Epithelial cell of prostate (primary cell): ENCODE measurements at regions not wholly inside any gene's neighbourhood (a gene's known extent, or its start where the extent isn't known, plus 50 kb on each side); places are given as distances from the start of the nearest gene placed in this dataset.

Experiments used
- DNase-seq: peaks from one replicate; pipeline ENCODE4 v3.0.0-alpha.2; 2011; ENCODE audit warnings: low read depth, low spot score
- H3K27ac ChIP-seq: fragments of 450-650 bp; 2 replicates; pipeline ENCODE4 v1.5.1; 2017; ENCODE audit warnings: mild to moderate bottlenecking

DNA sequence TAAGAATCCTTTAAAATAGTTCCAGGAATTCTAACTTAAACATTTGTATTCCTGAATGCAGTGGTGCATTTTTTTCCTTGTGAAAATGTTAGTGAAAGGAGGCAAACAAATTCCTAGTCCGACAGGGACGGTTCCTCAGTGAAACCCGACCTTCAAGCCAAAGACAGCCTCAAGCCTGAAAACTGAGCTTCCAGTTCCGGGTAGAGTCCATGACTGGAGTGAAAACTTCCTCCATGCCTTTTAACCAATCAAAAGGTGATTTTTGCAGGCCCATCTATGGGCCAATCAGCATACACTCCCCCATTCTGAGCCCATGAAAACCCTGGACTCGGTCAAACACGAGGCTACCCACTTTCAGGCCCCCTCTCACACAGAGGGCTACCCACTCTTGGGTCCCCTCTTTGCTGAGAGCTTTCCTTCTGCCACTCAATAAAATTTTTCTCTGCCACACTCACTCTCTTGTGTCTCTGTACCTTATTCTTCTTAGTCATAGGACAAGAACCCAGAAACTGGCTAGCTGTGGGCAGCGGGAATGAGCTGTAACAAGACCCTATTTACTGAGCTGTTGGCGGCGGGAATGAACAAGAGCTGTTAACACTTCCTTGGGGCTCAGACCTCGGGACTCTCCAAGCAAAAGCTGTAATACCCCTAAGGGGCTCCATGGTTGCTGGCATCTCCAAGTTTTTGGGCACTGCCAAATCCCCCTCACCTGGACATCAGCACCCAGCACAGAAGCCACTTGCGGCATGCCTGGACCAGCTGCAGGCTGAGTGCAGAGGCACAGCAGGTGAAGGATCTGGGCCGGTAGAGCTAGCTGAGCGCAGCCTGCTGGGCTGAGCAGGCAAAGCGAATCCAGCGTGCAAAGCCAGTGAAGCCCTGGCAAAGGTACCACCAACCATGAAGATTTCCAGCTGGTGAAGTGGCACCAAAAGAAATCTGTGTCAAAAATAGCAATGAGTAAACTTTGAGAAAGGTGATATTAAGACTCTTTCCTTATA, 598.8 kb downstream of the MCTP2 start:
- H3K27ac ChIP-seq, result no peak overlapping the region
- no peak for DNase-seq

DNA sequence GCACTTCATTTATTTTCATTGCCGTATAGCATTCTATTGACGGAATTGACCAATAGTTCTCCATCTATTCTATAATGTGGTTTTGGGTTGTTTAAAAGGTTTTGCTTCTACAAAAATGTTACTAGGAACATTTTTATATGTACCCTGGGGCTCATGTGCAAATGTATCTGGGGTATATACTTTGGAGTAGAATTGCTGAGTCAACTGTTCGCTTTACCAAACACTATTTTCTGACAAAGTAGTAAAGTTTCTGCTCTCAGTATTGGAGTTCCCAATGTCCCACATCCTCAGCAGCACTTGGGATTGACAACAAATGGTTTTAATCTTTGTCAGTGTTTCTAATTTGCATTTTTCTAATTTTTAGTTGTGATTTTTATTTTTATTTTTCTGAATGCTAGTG, 602.6 kb downstream of the MCTP2 start:
- no peak for DNase-seq
- H3K27ac ChIP-seq, result no peak overlapping the region

DNA sequence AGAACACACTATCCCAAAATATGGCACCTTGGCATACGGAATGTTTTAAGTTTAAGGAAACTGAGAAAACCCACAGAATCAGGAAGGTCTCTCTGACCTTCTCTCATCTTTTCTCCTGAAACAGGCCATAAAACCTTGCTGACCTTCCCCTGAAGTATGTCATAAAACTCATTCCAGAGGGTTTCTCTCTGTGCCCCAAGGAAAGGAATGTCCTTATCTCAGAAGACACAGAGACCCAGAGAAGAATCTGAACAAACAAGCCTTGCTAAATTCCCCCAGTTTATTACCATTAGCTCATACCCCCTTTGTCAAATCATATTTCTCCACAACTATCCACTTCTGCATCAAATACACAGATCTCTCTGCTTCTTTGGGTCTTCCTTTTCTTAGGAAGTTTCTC, 603.1 kb downstream of the MCTP2 start:
- no peak for DNase-seq
- no peak overlapping the region for H3K27ac ChIP-seq

DNA sequence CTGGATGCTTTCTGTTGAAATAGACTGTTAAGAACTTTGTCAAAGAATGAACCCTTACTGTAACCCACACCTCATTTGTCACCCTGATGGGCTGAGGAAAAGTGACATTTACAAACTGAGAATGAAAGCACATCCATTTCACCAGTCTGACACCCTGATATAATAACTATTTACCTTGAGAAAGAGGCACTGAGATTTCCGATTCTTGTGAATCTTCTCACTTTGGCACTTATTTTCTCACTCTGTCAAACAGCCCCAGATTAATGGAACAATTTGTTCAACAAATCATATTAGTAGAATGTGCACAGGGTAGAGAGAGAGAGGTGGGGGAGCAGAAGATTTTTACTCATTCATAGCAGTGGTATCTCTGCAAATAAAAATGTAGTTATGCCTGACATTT, 606.9 kb downstream of the MCTP2 start:
- no peak for DNase-seq
- H3K27ac ChIP-seq, result no peak overlapping the region

DNA sequence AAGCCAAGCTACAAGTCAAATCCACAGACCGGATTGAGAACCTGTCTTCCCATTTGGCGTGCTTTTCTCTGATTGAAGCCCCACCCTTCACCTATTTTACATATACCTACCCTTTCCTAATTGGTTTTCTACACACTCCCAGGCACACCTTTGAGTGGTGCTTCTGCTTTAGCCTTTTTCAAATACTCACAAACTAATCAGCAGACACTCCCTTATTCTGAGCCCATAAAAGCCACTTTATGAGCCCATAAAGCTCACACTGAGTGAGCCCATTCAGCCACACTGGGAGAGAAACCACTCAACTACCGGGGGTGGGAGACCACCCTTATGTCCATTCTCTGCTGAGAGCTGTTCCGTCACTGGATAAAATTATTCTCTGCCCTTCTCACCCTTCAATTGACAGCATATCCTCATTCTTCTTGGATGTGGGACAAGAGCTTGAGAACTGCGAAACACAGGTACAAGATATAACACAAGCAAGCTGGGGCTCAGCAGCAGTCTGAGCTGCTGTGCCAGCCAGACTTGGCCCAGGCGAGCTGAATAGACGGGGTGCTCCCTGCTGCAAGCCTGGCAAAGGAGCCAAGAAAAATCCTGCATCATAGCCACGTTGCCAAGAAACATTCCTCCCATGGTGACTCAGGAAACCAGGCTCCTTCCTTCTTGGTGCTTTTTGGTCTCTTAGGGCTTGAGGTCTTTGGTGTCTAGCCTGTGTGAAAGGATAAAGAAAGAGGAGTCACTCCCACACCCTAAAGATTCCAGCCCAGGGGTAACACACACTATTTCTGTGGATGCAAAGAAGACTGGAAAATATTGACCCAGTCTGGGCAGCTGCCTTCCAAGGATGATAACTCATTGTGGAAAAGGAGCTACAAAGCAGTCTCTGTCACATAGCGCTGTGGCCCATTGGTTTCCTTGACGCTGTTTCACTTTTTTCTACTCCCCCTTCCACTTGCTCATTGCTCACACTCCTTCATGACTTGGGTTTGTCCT, 609.7 kb downstream of the MCTP2 start:
- no peak overlapping the region for H3K27ac ChIP-seq
- DNase-seq, result peak; percentile 20

DNA sequence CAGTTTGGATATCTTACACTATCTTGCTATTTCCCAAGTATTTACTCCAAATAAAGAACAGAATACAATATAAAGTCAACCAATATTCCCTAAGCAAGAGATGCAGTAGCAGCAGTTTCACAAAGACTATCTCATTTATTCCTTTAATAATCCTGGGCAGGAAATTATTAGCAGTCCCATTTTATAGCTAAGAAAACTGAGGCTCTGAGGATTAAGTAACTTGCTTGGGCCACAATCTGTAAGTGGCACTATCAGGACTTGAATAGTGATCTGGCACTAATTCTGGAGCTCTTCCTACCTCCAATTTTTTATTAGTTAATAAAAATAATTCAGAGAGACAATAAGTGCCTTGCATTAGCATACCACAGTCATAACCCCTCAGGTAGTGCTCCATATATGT, 611.7 kb downstream of the MCTP2 start:
- no peak overlapping the region for H3K27ac ChIP-seq
- DNase-seq, result no peak

DNA sequence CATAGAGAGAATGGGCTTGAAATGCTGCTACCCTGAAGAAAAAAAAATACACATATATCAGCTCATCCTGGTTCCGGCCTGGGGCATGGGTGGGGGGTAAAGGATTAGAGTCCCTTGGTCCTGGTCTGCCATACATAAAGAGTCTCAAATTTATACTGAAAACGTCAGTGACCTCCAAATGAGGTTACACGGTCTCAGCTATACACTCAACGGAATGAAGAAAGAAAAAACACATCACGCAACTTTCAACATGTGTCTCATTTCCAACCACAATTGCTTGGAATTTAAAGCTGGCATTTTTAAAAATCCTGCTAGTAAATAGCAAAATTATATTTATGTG, 612.8 kb downstream of the MCTP2 start:
- DNase-seq, result no peak
- H3K27ac ChIP-seq, result no peak overlapping the region

DNA sequence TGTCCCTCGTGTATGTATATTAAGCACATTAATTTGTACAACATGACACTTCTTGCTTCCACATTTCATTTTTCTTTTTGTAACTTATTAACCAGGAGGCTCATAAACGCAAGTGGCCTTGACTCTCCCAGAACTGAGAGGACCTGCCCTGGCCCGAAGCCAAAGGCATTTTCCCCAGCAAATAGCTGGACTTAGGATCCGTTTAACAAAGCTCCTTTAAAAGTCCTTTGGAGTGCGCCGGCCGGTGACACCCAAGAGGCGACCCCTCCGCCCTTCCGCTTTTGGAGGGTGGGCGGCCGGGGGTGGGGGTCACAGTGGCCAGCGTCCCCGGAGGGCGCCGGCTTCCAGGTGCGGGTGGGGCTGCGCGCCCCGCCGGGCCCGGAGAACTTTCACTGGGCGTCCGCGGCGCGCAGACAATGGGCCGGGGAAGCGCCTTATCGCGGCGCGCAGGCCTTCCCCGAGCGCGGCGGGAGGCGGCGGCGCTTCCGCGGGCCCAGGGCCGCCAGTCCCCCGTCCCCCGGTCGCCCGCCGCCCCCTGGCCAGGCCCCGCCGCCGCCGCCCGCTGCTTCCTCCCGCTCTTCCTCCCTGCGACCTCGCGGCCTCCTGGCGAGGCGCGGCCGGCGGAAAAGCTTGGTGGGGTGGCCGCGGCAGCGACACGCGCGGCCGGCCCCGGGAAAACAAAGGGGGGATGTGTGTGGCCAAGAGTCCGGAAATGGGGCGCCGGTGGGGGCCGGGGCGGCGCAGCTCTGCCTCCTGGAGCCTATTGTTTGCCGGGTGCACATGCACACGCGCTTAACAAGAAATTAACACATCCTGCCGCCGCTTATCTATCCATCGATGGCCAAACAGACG, 613.4 kb downstream of the MCTP2 start:
- DNase-seq, result no peak
- H3K27ac ChIP-seq, result no peak overlapping the region

DNA sequence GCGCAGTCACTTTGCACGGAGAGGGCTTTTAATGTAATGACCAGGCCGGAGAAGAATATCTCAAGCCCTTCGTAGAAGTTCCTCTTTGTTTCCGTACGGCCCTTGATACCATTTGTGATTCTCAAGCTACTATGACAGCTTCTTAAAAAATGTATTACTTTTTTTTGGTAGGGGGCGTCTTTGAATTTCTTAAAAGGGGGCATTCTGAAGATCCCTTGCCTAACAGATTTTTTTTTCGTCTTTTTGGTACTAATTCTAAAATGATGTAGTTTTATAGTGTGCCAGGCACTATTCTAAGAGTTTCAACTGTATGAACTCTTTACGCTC, 614.0 kb downstream of the MCTP2 start:
- no peak for DNase-seq
- no peak overlapping the region for H3K27ac ChIP-seq

DNA sequence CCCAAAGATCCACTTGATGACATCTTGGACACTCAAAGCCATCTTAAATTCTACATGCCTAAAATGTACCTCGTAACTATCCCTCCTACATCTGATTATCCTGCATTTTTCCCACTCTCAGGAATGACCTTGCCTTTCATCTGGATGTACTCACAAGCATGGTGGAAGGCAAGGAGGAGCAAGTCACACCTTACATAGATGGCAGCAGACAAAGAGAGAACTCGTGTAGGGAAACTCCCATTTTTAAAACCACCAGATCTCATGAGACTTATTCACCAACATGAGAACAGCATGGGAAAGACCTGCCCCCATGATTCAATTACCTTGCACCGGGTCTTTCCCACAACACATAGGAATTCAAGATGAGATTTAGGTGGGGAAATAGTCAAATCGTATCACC, 616.0 kb downstream of the MCTP2 start:
- DNase-seq, result no peak
- no peak overlapping the region for H3K27ac ChIP-seq

DNA sequence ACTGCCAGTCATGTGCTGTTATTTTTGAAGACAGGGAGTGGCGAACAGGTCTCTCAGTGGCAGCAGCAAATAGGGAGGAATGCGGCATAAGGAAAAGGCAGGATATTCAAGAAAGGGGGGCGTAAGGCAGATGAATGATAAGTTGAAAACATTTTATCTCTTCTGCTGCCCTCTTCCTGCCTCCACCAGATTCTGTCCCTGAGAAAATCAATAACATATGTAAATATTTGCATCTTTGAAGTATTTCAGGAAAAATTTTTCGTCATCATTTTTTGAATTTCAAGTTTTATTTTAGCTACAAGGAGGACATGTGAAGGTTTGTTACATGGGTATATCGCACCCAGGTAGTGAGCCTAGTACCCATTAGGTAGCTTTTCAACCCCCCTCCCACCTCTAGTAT, 616.7 kb downstream of the MCTP2 start:
- no peak for DNase-seq

DNA sequence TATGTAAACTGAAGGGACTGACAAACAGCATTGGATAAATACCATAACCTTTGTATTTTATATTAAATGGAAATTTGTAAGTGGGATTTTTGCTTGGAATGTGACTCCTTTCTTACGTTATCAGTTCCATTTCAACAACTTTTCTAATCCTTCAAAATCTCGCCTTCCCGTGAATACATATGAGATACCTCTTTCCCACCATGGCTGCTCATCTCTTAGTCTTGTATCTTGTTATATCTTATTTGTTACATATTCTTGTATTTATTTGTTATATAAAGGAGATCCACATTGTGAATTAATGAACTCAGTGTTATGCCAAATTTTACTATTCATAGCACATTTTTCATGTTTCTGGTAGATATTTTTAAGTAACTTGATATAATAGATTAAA, 623.7 kb downstream of the MCTP2 start:
- no peak overlapping the region for H3K27ac ChIP-seq
- no peak for DNase-seq

More for the DNA sequence above, 616.7 kb downstream of the MCTP2 start:
- no peak overlapping the region for H3K27ac ChIP-seq

DNA sequence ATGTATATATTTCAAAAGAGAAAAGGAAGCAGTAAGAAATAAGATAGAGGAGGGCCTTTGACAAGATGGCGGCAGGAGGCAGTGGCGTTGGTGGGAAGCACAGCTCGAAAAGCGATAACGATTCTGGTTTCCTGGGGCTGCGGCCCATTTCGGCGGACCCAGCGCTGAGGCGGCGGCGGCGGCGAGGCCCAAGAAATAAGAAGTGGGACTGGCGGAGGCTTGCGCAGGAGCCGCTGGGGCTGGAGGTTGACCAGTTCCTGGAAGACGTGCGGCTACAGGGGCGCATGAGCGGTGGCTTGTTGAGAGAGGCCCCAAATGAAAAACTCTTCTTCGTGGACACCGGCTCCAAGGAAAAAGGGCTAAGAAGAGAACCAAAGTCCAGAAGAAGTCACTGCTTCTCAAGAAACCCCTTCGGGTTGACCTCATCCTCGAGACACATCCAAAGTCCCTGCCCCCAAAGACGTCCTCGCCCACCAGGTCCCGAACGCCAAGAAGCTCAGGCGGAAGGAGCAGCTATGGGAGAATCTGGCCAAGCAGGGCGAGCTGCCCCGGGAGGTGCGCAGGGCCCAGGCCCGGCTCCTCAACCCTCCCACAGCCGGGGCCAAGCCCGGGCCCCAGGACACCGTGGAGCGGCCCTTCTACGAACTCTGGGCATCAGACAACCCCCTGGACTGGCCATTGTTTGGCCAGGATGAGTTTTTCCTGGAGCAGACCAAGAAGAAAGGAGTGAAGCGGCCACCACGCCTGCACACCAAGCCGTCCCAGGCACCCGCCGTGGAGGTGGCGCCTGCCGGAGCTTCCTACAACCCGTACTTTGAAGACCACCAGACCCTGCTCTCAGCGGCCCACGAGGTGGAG, 624.3 kb downstream of the MCTP2 start:
- DNase-seq, result no peak
- no peak overlapping the region for H3K27ac ChIP-seq

DNA sequence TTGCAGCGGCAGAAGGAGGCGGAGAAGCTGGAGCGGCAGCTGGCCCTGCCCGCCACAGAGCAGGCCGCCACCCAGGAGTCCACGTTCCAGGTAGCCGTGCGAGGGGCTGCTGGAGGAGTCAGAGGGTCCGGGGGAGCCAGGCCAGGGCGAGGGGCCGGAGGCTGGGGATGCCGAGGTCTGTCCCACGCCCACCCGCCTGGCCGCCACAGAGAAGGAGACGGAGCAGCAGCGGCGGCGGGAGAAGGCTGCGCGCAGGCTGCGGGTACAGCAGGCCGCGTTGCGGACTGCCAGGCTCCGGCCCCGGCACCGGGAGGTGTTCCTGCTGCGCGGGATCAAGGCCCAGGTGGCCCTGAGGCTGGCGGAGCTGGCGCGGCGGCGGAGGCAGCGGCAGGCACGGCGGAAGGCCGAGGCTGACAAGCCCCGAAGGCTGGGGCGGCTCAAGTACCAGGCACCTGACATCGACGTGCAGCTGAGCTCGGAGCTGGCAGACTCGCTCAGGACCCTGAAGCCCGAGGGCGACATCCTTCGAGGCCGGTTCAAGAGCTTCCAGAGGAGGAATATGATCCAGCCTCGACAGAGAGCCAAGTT, 625.0 kb downstream of the MCTP2 start:
- no peak for DNase-seq
- H3K27ac ChIP-seq, result no peak overlapping the region

DNA sequence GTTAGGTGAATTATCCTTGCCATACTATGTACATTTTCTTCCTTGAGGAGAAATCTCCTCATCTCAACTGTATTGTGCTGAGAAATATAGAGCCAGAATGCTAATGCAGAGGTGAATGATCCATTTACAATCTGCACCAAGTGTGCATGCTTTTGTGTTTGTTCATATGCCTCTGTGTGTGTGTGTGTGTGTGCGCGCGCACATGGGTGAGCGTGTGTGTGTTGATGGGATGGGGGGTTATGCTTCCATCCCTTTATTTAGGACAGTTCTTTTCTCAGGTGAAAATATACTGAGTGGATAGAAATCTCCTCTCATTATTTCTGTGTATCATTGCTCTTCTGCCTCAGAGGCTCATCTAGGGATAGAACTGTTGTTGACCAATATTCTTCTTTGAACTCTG, 626.1 kb downstream of the MCTP2 start:
- no peak overlapping the region for H3K27ac ChIP-seq

DNA sequence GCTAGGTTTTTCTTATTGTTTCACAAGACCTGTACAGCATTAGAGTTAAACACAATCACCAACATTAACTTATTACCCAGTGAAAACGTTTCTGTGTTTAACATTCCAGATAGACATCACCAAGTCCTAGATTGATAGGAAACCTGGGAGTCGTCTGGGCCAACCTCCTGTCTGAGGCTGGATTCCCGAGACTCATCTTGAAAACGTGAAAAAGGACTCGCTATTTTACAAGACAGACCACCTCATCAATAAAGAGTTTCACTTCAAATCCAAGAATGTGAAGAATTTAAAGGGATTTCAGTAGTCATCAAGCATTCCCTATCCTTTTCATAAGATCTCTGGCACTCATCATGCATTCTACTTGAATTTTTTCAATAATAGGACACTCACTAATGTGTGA, 626.6 kb downstream of the MCTP2 start:
- DNase-seq, result no peak
- H3K27ac ChIP-seq, result no peak overlapping the region

More for the DNA sequence above, 626.1 kb downstream of the MCTP2 start:
- DNase-seq, result no peak

DNA sequence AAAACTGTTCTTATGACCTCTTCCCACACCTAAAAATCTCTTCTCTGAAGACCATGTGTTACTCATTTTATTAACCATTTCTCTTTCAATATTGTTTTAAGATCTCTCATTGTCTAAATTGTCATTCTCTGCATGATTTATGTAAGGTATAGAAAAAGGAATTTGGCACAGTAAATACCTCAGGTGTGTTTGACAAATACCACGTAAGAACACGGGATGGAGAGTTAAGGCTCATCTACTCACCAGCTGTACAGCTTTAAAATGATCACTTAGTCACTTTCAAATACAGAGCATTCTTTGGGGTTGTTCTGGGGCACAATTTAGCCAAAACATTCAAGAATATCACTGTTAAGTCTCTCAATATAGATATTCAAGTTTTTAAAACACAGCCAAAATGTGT, 627.1 kb downstream of the MCTP2 start:
- H3K27ac ChIP-seq, result no peak overlapping the region
- DNase-seq, result no peak

DNA sequence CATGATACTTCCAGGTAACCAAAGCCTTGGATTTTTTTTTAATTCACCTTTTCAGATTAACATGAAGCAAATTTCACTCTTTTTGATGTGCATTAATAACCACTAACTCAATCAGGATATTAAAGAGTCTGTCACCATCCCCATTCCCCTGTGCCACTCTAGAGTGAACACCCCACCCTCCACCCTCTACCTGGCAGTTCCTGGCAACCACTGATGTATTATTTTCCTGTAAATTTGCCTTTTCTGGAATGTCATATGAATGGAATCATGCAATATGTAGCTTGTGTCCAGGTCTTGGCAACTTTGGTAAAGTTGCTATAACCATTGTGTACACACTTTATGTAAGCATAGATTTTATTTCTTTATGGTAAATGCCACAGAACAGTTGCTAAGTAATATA, 627.6 kb downstream of the MCTP2 start:
- H3K27ac ChIP-seq, result no peak overlapping the region
- no peak for DNase-seq

DNA sequence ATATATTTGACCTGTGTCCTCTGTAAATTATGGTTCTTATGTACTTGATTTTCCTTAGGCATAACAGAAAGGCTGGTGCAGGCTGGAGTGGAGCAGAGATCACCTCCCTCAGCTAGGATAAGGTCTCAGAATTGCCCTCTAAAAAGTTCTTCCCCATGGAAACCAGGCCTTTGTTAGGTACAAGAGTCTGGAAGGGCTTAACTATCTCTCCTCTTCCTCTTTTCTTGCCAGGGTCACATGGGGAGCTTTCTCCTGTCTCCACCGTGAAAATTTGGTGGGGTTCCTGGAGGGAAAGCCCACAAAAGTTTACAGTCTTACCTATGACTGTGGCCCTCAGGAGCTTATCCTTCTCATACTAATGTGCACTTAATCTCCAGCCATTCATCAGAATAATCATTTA, 633.2 kb downstream of the MCTP2 start:
- no peak overlapping the region for H3K27ac ChIP-seq
- no peak for DNase-seq
